Activated naive CD4-positive, alpha-beta T cell treated with anti-CD3 and anti-CD28 coated beads, Interleukin-2, amount 10 ng/mL, durations not matched to agents 7 days and 5 days (primary cell): ENCODE measurements at regions not wholly inside any gene's neighbourhood (a gene's known extent, or its start where the extent isn't known, plus 50 kb on each side); places are given as distances from the start of the nearest gene placed in this dataset.

ENCODE experiments used
- CTCF ChIA-PET: fragments of 350-600 bp; sonication (Branson Sonifier 250); formaldehyde crosslinking; loops from one replicate; lab custom pipeline; 2021; ENCODE audit warnings: antibody characterized with exemption; lab: Charles Lee
- DNase-seq: peaks from one replicate; pipeline ENCODE4 v3.0.0-alpha.2; 2020
- H3K27ac Mint-ChIP-seq: one replicate; pipeline ENCODE4 v1.8.0; 2021; ENCODE audit warnings: mild to moderate bottlenecking, moderate library complexity, mixed read lengths
- H3K27me3 Mint-ChIP-seq: one replicate; pipeline ENCODE4 v1.8.0; 2021; ENCODE audit warnings: mild to moderate bottlenecking, mixed read lengths
- H3K36me3 Mint-ChIP-seq: one replicate; pipeline ENCODE4 v1.8.0; 2021; ENCODE audit warnings: mixed read lengths
- H3K4me1 Mint-ChIP-seq: one replicate; pipeline ENCODE4 v1.8.0; 2021; ENCODE audit warnings: mixed read lengths
- H3K4me3 Mint-ChIP-seq: one replicate; pipeline ENCODE4 v1.8.0; 2021; ENCODE audit warnings: mild to moderate bottlenecking, moderate library complexity, mixed read lengths
- H3K9me3 Mint-ChIP-seq: one replicate; pipeline ENCODE4 v1.8.0; 2021; ENCODE audit warnings: mixed read lengths

DNA sequence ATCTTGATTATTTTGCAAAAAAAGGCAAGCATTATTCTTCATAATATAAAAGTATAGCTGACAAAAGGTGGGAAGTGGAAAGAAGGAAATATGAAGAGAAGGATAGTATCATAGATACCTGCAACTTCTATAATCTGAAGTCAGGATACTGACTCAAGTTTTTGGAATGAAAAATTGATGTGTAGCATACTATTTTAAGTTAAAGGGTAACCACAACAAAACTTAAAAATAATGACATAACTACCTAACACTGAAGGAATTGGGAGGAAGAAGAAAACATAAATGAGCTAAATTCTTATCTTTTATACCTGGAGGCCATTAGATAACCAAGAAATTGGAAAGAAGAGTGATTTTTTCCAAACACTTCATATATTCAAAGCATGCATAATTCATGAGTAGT lies 51.8 kb upstream of the TLE1 start:
- H3K27me3 Mint-ChIP-seq = no peaks in the 10 kb centered on the region
- no peaks in the 10 kb centered on the region for H3K36me3 Mint-ChIP-seq
- peaks cover 2% of the 10 kb centered on the region for H3K9me3 Mint-ChIP-seq
- CTCF ChIA-PET = no interaction called here
- no peak overlapping the region for H3K27ac Mint-ChIP-seq
- H3K4me1 Mint-ChIP-seq = no peaks in the 10 kb centered on the region
- H3K4me3 Mint-ChIP-seq = no peak overlapping the region
- no peak for DNase-seq

DNA sequence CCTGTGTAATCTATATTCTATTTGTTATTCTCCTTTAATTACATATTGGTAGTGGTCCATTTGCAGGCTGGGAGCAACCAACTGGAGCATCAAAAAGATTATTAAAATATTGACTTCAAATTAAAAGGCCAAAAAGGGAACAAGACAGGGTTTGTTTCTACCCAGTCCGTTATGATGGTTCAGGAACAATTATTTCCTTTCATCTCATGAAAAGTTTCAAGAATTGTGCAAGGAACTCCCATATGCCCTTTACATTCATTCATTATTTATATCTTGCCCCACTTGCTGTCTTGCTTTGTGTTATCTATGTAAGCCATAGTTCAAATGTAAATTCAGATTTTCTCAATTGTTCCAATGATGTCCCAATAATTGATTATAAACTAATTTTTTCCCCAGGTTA lies 58.7 kb upstream of the TLE1 start:
- no peaks in the 10 kb centered on the region for H3K36me3 Mint-ChIP-seq
- DNase-seq = no peak
- H3K9me3 Mint-ChIP-seq = peaks cover 8% of the 10 kb centered on the region
- H3K4me3 Mint-ChIP-seq = no peak overlapping the region
- H3K27me3 Mint-ChIP-seq = no peaks in the 10 kb centered on the region
- CTCF ChIA-PET = no interaction called here
- no peaks in the 10 kb centered on the region for H3K4me1 Mint-ChIP-seq
- H3K27ac Mint-ChIP-seq = no peak overlapping the region

DNA sequence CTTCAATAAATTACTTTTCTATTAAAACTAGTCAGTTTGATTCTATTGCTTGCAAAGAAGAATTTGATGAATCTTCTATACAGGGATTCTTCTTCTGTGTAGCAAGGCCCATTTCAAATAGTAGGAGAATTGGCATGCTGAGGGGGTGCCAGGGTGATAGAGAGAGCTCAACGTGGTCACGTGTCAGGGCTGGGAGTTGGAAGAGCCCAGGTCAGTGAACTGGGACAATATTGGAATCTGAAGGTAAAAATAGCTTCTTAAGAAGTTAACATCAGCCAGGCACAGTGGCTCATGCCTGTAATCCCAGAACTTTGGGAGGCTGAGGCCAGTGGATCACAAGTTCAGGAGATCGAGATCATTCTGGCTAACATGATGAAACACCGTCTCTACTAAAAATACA lies 64.1 kb upstream of the TLE1 start:
- CTCF ChIA-PET = no interaction called here
- no peak overlapping the region for H3K4me3 Mint-ChIP-seq
- H3K36me3 Mint-ChIP-seq = no peaks in the 10 kb centered on the region
- H3K27me3 Mint-ChIP-seq = no peaks in the 10 kb centered on the region
- H3K27ac Mint-ChIP-seq = no peak overlapping the region
- peaks cover 4% of the 10 kb centered on the region for H3K9me3 Mint-ChIP-seq
- DNase-seq = no peak
- no peaks in the 10 kb centered on the region for H3K4me1 Mint-ChIP-seq

DNA sequence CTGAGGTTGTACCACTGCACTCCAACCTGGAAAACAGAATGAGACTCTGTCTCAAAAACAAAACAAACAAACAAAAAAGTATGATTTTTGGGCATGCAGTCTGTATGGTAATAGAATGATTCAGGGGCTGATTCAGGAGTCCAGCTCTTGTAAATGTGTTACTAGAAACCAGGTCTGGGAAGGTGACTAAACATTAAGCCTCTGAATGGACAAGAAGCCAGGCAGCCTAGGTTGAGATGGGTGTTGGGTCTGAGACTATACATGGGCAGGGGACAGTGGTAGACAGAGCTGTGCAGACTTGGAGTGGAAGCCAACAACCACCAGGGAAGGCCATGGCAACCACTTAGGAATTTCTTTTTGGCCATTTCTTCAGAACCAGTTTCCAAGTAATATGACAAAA lies 64.9 kb upstream of the TLE1 start:
- DNase-seq = no peak
- Mint-ChIP-seq H3K27me3 (no peaks in the 10 kb centered on the region), H3K4me1 (no peaks in the 10 kb centered on the region), H3K4me3 (no peak overlapping the region), H3K27ac (no peak overlapping the region), H3K36me3 (no peaks in the 10 kb centered on the region), H3K9me3 (peaks cover 4% of the 10 kb centered on the region)
- CTCF ChIA-PET = no interaction called here

DNA sequence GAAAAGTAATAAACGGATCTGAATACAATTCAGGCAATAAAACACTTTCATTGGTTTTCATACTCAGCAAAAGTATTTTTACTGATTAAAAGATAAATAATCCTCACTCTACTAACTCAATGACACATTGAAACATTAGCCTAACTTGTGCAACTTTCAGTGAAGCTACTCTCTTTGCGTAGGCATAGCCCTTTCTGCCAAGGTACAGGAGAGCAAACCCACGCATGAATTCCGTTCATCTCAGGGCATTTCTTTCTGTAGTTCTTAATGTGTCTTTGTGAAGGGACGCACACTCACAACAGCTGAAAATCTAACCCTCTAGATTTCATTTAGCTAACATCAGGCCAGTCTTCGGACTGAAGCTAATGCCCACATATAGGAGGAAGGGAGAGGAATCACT lies 66.4 kb upstream of the TLE1 start:
- H3K27ac Mint-ChIP-seq = no peak overlapping the region
- DNase-seq = no peak
- H3K4me3 Mint-ChIP-seq = no peak overlapping the region
- no peaks in the 10 kb centered on the region for H3K9me3 Mint-ChIP-seq
- H3K4me1 Mint-ChIP-seq = no peaks in the 10 kb centered on the region
- H3K27me3 Mint-ChIP-seq = no peaks in the 10 kb centered on the region
- no peaks in the 10 kb centered on the region for H3K36me3 Mint-ChIP-seq
- CTCF ChIA-PET = no interaction called here

DNA sequence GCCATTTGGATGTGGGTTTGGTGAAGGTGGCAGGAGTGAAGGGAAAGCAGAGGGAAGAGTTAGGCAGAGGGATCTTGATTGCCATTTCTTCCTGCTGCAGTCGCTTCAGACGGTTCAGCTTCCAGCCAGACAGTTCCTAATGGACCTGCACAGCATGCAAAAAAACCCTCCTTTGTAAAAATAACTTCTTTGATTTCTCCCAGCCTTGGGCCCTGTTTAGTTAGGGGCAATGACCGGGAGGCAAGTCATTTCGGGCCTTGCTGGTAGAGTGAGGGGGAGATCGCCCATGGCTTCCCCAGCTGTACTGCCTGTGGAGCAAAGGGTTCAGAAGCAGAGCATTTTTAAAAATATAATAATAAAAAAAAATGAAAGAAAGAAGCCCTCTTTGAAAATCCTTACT lies 67.2 kb upstream of the TLE1 start:
- CTCF ChIA-PET = no interaction called here
- H3K36me3 Mint-ChIP-seq = no peaks in the 10 kb centered on the region
- DNase-seq = no peak

DNA sequence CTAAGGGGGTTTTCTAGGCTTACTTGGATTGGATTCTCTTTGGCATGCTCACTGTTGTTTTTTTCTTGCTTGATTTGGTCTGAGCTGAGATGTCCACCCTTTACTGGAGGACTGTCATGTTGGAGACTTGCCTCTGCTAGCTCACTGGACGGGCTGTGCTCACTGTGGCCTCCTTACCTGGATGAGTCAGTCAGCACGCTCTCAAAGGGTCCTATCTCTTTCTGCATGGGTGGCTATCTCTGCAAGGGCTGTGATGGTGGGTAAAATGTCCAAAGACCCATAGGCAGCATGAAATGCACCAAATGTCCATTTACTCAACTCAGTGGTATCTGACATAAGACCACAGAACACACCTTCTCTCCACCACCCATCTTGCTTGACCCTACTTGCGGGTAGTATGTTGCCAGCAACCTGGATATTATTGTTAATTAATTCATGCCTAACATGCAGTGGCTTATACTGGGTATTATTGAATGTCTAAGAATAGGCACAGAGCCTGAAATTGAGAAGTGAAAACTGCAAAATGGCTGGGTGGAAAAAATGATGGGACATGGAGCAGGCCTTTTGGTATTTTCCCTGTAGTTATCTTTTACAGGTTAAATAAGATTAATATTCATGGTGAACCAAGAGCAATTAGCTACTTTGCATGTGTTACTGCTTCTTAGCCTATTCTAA lies 68.9 kb upstream of the TLE1 start:
- Mint-ChIP-seq H3K9me3 (no peaks in the 10 kb centered on the region), H3K4me1 (no peaks in the 10 kb centered on the region), H3K27me3 (no peaks in the 10 kb centered on the region), H3K36me3 (no peaks in the 10 kb centered on the region), H3K4me3 (no peak overlapping the region), H3K27ac (no peak overlapping the region)
- DNase-seq = no peak
- CTCF ChIA-PET = no interaction called here

More for the DNA sequence above, 67.2 kb upstream of the TLE1 start:
- no peaks in the 10 kb centered on the region for H3K9me3 Mint-ChIP-seq
- no peak overlapping the region for H3K27ac Mint-ChIP-seq
- no peaks in the 10 kb centered on the region for H3K4me1 Mint-ChIP-seq
- no peak overlapping the region for H3K4me3 Mint-ChIP-seq
- H3K27me3 Mint-ChIP-seq = no peaks in the 10 kb centered on the region

DNA sequence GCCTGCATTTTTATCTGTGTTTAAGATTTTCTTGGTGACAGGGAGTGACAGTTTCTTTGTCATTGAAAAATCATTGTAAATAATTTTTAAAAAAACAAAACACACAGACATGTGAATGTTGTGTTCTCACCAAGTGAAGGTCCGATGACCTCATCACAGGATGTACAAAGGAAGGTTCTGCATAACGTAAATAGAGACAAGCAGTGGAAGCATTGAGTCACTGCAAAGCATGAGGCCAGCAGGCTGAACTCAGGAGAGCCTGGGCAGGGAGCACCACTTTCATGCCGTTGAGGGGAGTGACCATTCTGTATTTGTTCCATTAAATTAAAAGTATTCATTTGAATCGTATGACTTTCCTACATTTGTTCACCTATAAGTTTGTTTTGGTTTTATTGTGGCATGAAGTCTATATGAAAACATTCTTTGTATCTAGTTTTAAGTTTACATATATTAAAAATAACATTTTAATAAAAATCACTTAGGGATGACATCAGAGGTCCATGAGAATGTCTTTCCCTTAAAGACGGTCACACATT lies 70.4 kb upstream of the TLE1 start:
- H3K9me3 Mint-ChIP-seq = no peaks in the 10 kb centered on the region
- H3K27ac Mint-ChIP-seq = no peak overlapping the region
- DNase-seq = no peak
- no peaks in the 10 kb centered on the region for H3K27me3 Mint-ChIP-seq
- H3K4me3 Mint-ChIP-seq = no peak overlapping the region
- no peaks in the 10 kb centered on the region for H3K4me1 Mint-ChIP-seq
- CTCF ChIA-PET = no interaction called here
- no peaks in the 10 kb centered on the region for H3K36me3 Mint-ChIP-seq

DNA sequence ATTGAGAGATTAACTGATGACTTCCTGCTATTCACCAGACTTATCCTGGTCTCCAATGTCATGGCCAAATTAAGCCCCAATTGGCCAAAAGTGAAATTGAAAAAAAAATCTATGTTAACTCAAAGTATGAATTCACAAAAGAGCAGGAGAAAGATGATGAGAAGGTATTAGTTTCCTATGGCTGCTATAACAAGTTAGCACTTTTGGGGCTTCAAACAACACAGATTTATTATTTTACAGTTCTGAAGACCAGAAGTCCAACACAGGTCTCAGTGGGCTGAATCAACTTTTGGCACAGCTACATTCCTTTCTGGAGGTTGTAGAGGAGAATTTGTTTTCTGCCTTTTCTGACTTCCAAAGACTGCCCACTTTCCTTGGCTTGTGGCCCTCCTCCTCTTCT lies 78.6 kb upstream of the TLE1 start:
- Mint-ChIP-seq H3K4me1 (no peaks in the 10 kb centered on the region), H3K4me3 (no peak overlapping the region), H3K36me3 (no peaks in the 10 kb centered on the region), H3K27ac (no peak overlapping the region), H3K9me3 (no peaks in the 10 kb centered on the region), H3K27me3 (no peaks in the 10 kb centered on the region)
- CTCF ChIA-PET = no interaction called here
- no peak for DNase-seq

DNA sequence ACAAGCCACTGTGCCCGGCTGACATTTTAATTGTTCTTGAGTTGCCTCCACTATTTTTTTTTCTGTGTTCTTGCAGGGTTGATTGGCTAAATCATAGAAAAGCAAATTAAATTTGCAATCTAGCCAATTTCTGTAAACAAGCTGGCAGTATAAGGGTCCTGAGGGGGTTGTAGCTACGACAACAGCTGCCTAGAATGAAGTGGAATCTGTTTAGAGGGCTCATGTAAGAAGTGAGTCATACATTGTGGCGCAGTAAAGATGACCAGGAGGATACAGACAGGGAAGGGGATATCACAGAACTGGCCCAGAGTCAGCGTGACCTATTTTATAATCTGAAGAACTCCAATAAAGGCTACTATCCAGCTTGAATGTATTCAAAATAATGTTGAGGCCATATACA lies 82.2 kb upstream of the TLE1 start:
- no peak for DNase-seq
- no peaks in the 10 kb centered on the region for H3K27me3 Mint-ChIP-seq
- no peak overlapping the region for H3K27ac Mint-ChIP-seq
- H3K9me3 Mint-ChIP-seq = peaks cover 3% of the 10 kb centered on the region
- CTCF ChIA-PET = no interaction called here
- H3K4me3 Mint-ChIP-seq = no peak overlapping the region
- no peaks in the 10 kb centered on the region for H3K4me1 Mint-ChIP-seq
- no peaks in the 10 kb centered on the region for H3K36me3 Mint-ChIP-seq

DNA sequence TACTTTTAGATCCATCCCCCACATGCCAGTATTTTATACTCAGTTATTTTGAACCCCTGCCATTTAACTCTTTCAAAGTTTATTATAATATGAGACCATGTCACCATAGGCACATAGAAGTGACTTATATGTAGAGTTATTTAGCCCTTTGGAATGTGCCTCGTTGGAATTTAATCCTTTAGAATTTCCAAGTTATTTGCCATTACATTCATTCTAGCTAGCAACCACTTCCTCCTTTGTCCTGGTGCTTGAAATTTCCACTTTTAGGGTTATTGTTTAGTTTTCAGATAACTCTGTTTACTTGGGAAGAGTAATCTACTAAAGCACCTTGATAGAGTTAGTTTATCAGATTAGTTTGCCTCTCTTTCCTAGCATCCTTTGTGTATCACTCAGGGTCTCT lies 82.8 kb upstream of the TLE1 start:
- CTCF ChIA-PET = no interaction called here
- no peak overlapping the region for H3K4me3 Mint-ChIP-seq
- DNase-seq = no peak
- no peaks in the 10 kb centered on the region for H3K4me1 Mint-ChIP-seq
- H3K27me3 Mint-ChIP-seq = no peaks in the 10 kb centered on the region
- H3K27ac Mint-ChIP-seq = no peak overlapping the region
- H3K9me3 Mint-ChIP-seq = peaks cover 3% of the 10 kb centered on the region
- no peaks in the 10 kb centered on the region for H3K36me3 Mint-ChIP-seq

DNA sequence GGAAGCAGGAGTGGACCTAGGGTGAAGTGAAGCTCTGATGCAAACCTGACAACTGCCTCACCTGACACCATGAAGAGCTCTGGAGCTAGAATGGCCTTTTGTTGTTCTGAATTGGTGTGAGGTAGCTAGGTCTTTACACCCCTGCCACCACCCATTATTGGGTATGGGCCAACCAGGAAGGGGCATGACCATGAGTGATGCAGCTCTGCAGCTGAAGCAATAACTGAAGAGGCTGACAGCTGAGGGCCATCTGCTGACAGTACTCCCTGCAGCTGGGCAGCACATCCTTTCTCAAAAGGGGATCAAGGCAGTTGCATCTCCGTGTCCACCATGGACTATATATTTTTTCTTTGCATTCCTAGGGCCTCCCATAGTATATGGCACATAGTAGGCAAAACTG lies 87.0 kb upstream of the TLE1 start:
- DNase-seq = no peak
- H3K27ac Mint-ChIP-seq = no peak overlapping the region
- no peak overlapping the region for H3K4me3 Mint-ChIP-seq
- H3K27me3 Mint-ChIP-seq = no peaks in the 10 kb centered on the region
- no peaks in the 10 kb centered on the region for H3K36me3 Mint-ChIP-seq
- H3K4me1 Mint-ChIP-seq = no peaks in the 10 kb centered on the region
- peaks cover 3% of the 10 kb centered on the region for H3K9me3 Mint-ChIP-seq
- CTCF ChIA-PET = no interaction called here

DNA sequence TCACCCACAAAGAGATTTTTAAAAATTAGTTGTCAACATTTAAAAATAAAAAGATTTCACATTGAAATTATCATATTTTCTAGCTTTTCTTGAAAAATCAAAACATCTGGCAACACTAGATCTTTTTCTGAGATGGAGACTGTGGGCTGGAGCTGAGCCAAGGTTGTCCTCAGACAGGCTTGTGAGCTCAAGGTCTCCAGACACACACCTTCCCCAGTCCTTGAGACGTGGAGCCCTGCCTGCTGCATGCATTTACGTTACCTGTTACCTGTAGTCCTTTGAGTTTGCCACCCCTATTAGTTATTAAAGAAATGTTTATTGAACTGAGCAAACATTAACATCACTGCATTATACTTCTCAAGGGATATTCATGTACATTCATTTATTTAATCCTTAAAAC lies 87.5 kb upstream of the TLE1 start:
- no peak for DNase-seq
- peaks cover 3% of the 10 kb centered on the region for H3K9me3 Mint-ChIP-seq
- H3K27me3 Mint-ChIP-seq = no peaks in the 10 kb centered on the region
- H3K4me1 Mint-ChIP-seq = no peaks in the 10 kb centered on the region
- H3K36me3 Mint-ChIP-seq = no peaks in the 10 kb centered on the region
- no peak overlapping the region for H3K27ac Mint-ChIP-seq
- CTCF ChIA-PET = no interaction called here
- no peak overlapping the region for H3K4me3 Mint-ChIP-seq

DNA sequence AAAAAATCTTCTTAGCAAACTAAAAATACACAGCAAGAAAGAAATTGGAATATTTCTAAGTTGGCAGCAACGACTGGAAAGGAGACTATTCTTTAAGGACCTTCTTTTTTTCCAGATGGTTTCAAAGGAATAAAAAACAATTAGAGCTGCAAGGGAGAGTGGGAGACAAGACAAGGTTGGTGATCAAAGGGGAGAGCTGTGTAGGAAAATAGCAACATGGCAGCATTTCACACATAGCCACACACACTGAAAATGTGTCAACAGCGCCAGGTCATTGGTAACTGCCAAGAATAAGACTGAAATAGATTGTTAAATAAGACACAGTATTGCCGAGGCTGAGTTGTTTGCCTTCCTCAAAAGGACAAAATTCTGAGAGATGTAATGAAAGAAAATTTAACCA lies 88.1 kb upstream of the TLE1 start:
- DNase-seq = no peak
- H3K36me3 Mint-ChIP-seq = no peaks in the 10 kb centered on the region
- H3K4me3 Mint-ChIP-seq = no peak overlapping the region
- peaks cover 3% of the 10 kb centered on the region for H3K9me3 Mint-ChIP-seq
- H3K27ac Mint-ChIP-seq = no peak overlapping the region
- CTCF ChIA-PET = no interaction called here
- no peaks in the 10 kb centered on the region for H3K4me1 Mint-ChIP-seq
- H3K27me3 Mint-ChIP-seq = no peaks in the 10 kb centered on the region

DNA sequence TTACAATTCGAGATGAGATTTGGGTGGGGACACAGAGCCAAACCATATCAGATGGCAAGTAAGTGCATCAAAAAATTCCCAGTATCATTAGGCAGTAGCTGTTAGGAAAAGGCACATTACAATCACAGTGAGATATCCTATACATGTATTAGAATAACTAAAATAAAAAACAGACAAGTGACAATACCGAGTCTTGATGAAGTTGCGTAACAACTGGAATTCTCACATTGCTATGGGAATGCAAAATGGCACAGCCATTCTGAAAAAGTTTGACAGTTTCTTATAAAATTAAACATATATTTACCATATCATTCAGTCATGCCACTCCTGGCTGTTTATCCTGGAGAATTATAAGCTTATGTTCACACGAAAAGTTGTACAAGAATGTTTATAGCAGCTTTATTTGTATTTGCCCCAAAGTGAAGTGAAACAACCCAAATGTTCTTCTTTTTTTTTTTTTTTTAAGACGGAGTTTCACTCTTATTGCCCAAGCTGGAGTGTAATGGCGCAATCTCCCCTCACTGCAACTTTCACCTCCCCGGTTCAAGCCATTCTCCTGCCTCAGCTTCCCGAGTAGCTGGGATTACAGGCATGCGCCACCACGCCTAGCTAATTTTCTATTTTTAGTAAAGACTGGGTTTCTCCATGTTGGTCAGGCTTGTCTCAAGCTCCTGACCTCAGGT lies 93.1 kb upstream of the TLE1 start:
- Mint-ChIP-seq H3K27me3 (no peaks in the 10 kb centered on the region), H3K9me3 (no peaks in the 10 kb centered on the region), H3K4me3 (no peak overlapping the region), H3K4me1 (no peaks in the 10 kb centered on the region), H3K36me3 (no peaks in the 10 kb centered on the region), H3K27ac (no peak overlapping the region)
- no peak for DNase-seq
- CTCF ChIA-PET = no interaction called here
